OCI-LY3 (cell line): ENCODE measurements at regions not wholly inside any gene's neighbourhood (a gene's known extent, or its start where the extent isn't known, plus 50 kb on each side); places are given as distances from the start of the nearest gene placed in this dataset.

Source experiments
- EZH2phosphoT487 ChIP-seq: fragments of 200-600 bp; shearing (Covaris generic); IDR thresholded peaks from 2 replicates; pipeline ENCODE4 v1.6.1; 2018; ENCODE audit warnings: antibody characterized with exemption, mixed run types, low read depth
- TF ChIP-seq, protein P1 (sequence below): fragments of 200-600, 300-600 bp; sonication (generic); IDR thresholded peaks from 2 replicates; pipeline ENCODE4 v1.5.1; 2014; ENCODE audit warnings: antibody characterized with exemption, low read length, low read depth

GRCh38 chr13:31890946-31891345 is 140.6 kb upstream of the FRY start:
- TF ChIP-seq, protein P1, sequence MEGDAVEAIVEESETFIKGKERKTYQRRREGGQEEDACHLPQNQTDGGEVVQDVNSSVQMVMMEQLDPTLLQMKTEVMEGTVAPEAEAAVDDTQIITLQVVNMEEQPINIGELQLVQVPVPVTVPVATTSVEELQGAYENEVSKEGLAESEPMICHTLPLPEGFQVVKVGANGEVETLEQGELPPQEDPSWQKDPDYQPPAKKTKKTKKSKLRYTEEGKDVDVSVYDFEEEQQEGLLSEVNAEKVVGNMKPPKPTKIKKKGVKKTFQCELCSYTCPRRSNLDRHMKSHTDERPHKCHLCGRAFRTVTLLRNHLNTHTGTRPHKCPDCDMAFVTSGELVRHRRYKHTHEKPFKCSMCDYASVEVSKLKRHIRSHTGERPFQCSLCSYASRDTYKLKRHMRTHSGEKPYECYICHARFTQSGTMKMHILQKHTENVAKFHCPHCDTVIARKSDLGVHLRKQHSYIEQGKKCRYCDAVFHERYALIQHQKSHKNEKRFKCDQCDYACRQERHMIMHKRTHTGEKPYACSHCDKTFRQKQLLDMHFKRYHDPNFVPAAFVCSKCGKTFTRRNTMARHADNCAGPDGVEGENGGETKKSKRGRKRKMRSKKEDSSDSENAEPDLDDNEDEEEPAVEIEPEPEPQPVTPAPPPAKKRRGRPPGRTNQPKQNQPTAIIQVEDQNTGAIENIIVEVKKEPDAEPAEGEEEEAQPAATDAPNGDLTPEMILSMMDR: no peak
- TF ChIP-seq EZH2phosphoT487: no peak
